GM08714 (cell line): ENCODE measurements at regions not wholly inside any gene's neighbourhood (a gene's known extent, or its start where the extent isn't known, plus 50 kb on each side); places are given as distances from the start of the nearest gene placed in this dataset.

Experiments used
- H3K4me3 ChIP-seq: fragments of 200-500 bp; sonication (Bioruptor generic); 2 replicates; pipeline ENCODE4 v1.5.1; 2014; ENCODE audit warnings: mild to moderate bottlenecking, low read length, inconsistent platforms
- ZNF274 ChIP-seq: IDR thresholded peaks from 2 replicates; pipeline ENCODE4 v1.6.1; 2012; ENCODE audit warnings: mild to moderate bottlenecking, low read depth, low read length

DNA sequence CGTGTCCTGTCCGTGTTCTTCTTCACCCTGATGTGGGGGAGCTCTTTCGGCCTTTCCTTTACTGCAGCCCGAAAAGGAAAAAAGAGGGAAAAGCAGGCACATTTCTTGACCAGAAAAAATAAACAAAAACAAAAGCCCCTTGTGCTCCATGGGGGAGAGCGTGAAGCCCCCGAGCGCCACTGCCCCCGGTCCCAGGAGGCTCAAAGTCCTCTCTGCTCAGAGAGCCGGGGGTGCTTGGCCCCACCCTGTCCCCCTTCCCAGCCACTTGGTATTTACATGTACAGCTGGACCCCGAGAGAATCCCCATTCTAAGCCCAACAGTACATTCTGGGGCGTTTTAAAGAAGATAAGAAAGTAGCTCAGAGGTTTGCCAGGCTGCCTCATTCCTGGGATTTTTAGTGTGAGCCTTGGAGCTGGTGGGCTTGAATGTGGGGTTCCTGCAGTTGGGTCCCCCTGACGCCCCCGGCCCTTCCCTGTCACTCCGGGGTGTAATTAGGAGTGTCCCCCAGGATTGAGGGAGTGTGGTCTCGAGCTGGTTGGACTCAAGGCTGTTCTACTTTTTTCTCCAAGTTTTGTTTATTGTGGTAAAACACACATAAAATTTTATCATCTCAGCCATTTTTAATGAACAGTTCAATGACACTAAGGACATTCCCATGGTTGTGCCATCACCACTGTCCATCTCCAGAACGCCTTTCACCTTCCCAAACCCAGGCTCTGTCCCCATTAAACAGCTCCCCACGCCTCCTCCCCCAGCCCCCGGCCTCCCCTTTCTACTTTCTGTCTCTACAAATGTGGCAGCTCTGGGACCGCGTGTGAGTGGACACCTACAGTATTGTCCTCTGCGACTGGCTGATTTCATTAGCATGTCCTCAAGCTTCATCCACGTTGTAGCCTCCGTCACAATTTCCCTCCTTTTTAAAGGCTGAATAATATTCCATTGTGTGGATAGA is 55.7 kb upstream of the BHLHE23 start:
- TF ChIP-seq ZNF274 = no peak
- H3K4me3 ChIP-seq = no peak overlapping the region

DNA sequence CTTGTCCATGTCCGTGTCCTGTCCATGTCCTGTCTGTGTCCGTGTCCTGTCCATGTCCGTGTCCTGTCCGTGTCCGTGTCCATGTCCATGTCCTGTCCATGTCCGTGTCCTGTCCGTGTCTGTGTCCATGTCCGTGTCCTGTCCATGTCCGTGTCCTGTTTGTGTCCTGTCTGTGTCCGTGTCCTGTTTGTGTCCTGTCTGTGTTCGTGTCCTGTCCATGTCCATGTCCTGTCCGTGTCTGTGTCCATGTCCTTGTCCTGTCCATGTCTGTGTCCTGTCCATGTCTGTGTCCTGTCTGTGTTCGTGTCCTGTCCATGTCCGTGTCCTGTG is 55.0 kb upstream of the BHLHE23 start:
- TF ChIP-seq ZNF274 = no peak
- no peak overlapping the region for H3K4me3 ChIP-seq

DNA sequence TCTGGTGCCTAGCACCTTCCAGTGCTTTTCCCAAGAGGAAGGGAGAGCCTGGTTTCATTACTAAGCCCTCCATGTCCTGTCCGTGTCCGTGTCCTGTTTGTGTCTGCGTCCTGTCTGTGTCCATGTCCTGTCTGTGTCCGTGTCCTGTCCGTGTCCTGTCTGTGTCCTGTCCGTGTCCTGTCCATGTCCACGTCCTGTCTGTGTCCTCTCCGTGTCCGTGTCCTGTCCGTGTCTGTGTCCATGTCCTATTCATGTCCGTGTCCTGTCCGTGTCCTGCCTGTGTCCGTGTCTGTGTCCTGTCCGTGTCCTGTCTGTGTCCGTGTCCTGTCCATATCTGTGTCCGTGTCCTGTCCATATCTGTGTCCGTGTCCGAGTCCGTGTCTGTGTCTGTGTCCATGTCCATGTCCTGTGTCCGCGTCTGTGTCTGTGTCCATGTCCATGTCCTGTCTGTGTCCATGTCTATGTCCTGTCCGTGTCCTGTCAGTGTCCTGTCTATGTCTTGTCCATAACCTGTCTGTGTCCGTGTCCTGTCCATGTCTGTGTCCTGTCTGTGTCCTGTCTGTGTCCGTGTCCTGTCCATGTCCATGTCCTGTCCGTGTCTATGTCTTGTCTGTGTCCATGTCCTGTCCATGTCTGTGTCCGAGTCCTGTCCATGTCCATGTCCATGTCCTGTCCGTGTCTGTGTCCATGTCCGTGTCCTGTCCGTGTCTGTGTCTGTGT is 54.4 kb upstream of the BHLHE23 start:
- H3K4me3 ChIP-seq = no peak overlapping the region
- no peak for TF ChIP-seq ZNF274

DNA sequence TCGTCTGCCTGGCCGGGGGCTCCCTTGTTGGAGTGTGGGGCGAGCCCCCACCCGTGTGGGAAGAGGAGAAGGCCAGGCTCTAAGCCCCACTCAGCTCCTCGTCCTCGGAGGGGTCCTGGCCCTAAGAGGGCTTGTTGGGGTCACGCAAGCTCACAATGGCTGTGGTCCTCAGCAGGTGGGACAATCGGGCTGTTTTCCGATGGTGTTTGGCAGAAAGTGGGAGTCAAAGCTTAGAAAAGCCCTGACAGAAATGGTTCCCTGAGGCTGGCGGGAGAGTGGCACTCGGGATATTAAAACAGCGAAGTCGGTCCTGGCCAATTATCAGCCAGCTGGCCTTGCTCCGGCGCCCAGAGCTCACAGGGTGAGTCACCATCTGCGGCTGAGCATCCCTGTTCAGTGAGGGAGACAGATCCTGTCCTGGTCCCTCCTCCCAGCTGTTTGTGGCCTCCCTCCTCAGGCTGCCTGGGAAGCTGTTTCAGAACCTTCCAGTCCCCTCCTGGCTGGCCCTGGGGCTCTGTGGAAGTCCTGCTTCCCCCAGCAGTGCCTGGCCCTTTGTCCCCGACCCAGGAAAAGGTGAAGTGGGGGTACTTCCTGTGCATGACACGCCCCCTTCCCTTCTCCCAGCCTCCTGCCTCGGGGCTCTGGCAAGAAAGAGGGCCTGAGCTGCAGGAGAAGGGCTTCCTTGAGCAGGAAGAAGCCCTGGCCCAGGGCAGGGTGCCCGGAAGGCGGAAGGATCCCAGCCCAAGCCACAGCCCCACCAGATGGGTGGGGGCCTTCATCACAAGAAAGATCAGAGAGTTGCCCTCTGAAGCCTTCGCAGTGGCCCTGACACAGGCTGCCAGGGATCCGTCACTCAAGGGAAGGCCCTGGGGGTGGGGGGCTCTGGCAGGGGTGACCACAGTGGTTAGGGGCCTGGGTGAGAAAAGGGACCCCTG is 53.6 kb upstream of the BHLHE23 start:
- TF ChIP-seq ZNF274 = no peak
- no peak overlapping the region for H3K4me3 ChIP-seq

DNA sequence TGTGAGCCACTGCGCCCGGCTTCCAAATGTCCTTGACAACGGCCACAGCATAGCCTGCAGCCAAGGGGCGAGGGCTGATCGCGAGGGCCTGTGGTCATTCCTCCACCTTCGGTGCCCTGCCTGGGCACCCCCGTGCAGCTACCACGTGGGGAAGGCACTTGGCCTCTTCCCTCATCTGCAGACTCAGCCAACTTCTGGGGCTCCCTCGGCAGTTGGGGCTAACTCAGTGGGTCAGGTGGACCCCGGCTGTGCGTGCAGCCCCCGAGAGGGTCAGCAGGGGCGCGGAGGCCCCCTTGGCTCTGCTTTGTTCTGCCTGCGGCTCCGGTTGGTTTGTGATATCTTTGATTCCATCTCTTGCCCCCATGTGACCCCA is 52.9 kb upstream of the BHLHE23 start:
- no peak for TF ChIP-seq ZNF274
- no peak overlapping the region for H3K4me3 ChIP-seq

DNA sequence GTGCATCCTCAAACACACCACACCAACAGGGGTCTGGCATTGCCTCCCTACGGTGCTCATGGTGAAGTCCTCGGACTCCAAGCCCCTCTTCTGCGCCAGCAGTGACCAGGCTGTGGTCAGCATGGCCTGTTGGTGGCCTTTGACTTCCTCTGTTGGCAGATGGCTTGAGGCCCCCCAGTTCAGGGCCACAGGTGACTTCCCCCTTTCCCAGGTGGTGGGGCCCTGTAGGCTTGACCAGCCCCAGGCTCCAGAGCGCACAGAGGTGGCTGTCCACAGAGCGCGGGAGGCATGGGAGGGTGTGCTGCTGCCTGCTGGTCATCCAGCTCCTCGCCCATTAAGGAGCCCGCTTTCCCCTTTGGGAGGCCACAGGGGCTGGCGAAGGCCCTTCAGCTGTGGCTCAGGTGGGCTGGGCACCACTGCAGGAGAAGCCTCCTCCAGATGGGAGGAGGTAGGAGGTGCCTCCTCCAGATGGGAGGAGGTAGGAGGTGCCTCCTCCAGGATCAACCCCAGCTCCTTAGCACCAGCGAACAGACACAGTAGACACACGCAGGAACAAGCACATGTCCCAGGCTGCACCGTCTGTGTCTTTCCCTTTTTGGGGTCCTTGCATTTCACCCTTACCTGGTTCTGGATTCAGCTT is 52.1 kb upstream of the BHLHE23 start:
- H3K4me3 ChIP-seq = no peak overlapping the region
- no peak for TF ChIP-seq ZNF274

DNA sequence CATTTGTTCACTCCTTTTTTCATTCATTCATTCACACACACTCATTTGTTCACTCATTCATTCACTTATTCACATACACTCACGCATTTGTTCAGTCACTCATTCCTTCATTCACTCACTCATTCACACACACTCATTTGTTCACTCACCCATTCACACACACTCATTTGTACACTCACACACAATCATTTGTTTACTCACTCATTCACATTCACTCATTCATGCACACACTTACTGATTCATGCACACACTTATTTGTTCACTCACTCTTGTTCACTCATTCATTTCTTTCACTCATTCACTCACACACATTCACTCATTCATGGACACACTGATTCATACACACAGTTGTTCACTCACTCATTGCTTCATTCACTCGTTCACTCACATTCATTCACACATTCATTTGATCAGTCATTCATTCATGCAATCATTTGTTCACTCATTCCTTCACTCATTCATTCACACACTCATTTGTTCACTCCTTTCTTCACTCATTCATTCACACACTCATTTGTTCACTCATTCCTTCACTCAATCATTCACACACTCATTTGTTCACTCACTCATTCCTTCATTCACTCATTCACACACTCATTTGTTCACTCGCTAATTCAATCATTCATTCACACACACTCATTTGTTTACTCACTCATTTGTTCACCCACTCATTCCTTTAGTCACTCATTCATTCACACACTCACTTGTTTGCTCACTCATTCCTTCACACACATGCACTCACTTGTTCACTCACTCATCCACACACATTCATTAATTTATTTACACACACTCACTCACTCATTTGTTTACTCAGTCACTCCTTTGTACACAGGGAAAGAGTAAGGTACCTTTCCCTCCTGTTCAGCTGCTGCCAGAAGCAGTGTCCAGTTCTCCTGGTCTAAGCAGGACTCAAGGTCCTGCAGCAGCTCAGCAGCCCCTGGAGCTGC is 50.7 kb upstream of the BHLHE23 start:
- no peak for TF ChIP-seq ZNF274
- H3K4me3 ChIP-seq = no peak overlapping the region

DNA sequence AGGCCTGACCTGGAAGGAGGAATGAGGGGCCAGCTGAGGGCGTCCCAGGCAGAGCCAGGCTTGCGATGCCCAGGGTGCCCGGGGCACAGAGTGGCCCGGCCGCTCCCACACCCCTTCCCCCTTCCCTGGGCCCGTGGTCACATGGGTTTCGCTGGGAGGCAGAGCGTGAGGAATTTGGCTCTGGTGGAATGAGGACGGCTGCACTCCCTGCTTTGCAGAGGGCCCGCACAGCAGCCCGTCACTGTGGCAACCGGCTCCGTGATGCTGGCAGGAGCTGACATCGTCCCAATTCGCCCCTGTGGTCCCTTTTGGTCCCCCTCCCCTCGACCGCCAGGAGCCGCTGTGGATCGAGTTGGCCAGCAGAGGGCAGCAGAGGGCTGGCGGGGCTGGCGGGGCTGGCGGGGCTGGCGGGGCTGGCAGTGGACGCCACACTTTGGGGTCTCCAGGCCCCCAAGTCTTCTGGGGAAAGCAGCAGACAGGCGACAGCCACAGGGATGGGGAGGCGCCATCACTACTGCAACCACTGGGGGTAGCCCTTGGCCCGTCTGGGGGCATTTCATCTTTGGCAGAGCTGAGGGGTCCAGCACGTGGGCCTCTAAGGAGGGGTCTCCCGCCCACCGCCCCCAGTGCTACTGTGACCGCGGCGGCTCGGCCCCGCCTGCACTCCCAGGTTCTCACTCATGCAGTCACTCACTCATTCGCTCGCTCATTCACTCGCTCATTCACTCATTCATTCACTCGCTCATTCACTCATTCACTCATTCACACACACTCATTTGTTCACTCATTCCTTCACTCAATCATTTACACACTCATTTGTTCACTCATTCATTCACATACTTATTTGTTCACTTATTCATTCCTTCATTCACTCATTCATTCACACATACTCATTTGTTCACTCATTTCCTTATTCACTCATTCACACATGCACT is 49.7 kb upstream of the BHLHE23 start:
- no peak for TF ChIP-seq ZNF274
- no peak overlapping the region for H3K4me3 ChIP-seq
